PC-3 (cell line): ENCODE measurements at regions not wholly inside any gene's neighbourhood (a gene's known extent, or its start where the extent isn't known, plus 50 kb on each side); places are given as distances from the start of the nearest gene placed in this dataset.

ENCODE experiments used
- ATAC-seq: fragments of 200-7000 bp; cut with Tn5 transposase; 2 replicates; pipeline ENCODE4 v1.9.1; 2020; ENCODE audit warnings: mild to moderate bottlenecking, moderate library complexity
- BruUV-seq: library from RNA; stranded (reverse); fragments of 400-500 nt; replicated peaks from 2 replicates; lab custom pipeline; 2021; lab: Mats Ljungman, UMichigan
- CTCF ChIA-PET: fragments of 300-600 bp; sonication (Branson Sonifier 250); formaldehyde crosslinking; loops from one replicate; lab custom pipeline; 2022; ENCODE audit warnings: antibody characterized with exemption; lab: Charles Lee
- POLR2A ChIA-PET: fragments of 300-600 bp; sonication (Branson Sonifier 250); formaldehyde crosslinking; loops from one replicate; lab custom pipeline; 2022; ENCODE audit warnings: antibody characterized with exemption; ENCODE audit not compliant: unreplicated experiment; lab: Charles Lee
- DNase-seq: peaks from one replicate; pipeline ENCODE4 v3.0.0-alpha.2; 2015
- H2AFZ ChIP-seq: fragments of 300-600 bp; sonication (generic); 2 replicates; pipeline ENCODE4 v1.6.0; 2016; ENCODE audit warnings: antibody characterized with exemption, low read length
- H3F3A ChIP-seq: fragments of 300-600 bp; sonication (generic); one replicate; pipeline ENCODE4 v1.6.0; 2017; ENCODE audit warnings: antibody characterized with exemption, low read length, control low read depth, mild to moderate bottlenecking; ENCODE audit not compliant: unreplicated experiment
- H3K27ac ChIP-seq: fragments of 300-600 bp; sonication (generic); 2 replicates; pipeline ENCODE4 v1.5.1; 2016; ENCODE audit warnings: mild to moderate bottlenecking, low read length
- H3K27me3 ChIP-seq: fragments of 300-600 bp; sonication (generic); 2 replicates; pipeline ENCODE4 v1.6.1; 2016; ENCODE audit warnings: low read length, mixed read lengths
- H3K36me3 ChIP-seq: fragments of 300-600 bp; sonication (generic); 2 replicates; pipeline ENCODE4 v1.6.1; 2016; ENCODE audit warnings: low read depth, mixed run types, low read length, mixed read lengths
- H3K4me1 ChIP-seq: fragments of 300-600 bp; sonication (generic); 2 replicates; pipeline ENCODE4 v1.5.1; 2016; ENCODE audit warnings: low read length; ENCODE audit not compliant: insufficient read depth
- H3K4me2 ChIP-seq: fragments of 300-600 bp; sonication (generic); 2 replicates; pipeline ENCODE4 v1.6.0; 2016; ENCODE audit warnings: low read length
- H3K4me3 ChIP-seq: fragments of 300-600 bp; sonication (generic); 2 replicates; pipeline ENCODE4 v1.5.1; 2016; ENCODE audit warnings: mild to moderate bottlenecking, low read length, mixed read lengths
- H3K79me2 ChIP-seq: fragments of 300-600 bp; sonication (generic); 2 replicates; pipeline ENCODE4 v1.6.1; 2017; ENCODE audit warnings: low read length, mixed read lengths
- H3K9ac ChIP-seq: fragments of 300-600 bp; sonication (generic); 2 replicates; pipeline ENCODE4 v1.6.0; 2016; ENCODE audit warnings: mild to moderate bottlenecking, low read length
- H3K9me2 ChIP-seq: fragments of 300-600 bp; sonication (generic); replicated peaks from 2 replicates; pipeline ENCODE4 v1.6.1; 2016; ENCODE audit warnings: mixed run types, low read length, mixed read lengths
- H3K9me3 ChIP-seq: fragments of 300-600 bp; sonication (generic); 2 replicates; pipeline ENCODE4 v1.6.1; 2016; ENCODE audit warnings: low read length, mixed read lengths
- H4K20me1 ChIP-seq: fragments of 300-600 bp; sonication (generic); 2 replicates; pipeline ENCODE4 v1.6.1; 2016; ENCODE audit warnings: low read length, mixed read lengths
- CTCF ChIP-seq: fragments of 300-600 bp; sonication (generic); conservative IDR thresholded peaks from 2 replicates; pipeline ENCODE4 v1.5.1; 2017; ENCODE audit warnings: antibody characterized with exemption, low read depth, mild to moderate bottlenecking, low read length
- EZH2 ChIP-seq: fragments of 300-600 bp; sonication (generic); IDR thresholded peaks from one replicate; pipeline ENCODE4 v1.6.1; 2017; ENCODE audit warnings: antibody characterized with exemption, mild to moderate bottlenecking, low read length; ENCODE audit not compliant: unreplicated experiment
- EZH2phosphoT487 ChIP-seq: fragments of 300-600 bp; sonication (generic); IDR thresholded peaks from 2 replicates; pipeline ENCODE4 v1.6.1; 2018; ENCODE audit warnings: mild to moderate bottlenecking, antibody characterized with exemption, low read length, borderline replicate concordance
- intact Hi-C: fragments of 100-400 bp; cut with micrococcal nuclease; formaldehyde crosslinking; loops from 2 replicates; pipeline ENCODE4 v1.9.0; 2023

- ChIA-PET CTCF (no interaction called here), POLR2A (no interaction called here)
- Histone ChIP-seq H3K9me2 (no peaks in the 10 kb centered on the region), H3K4me3 (no peak overlapping the region), H3K79me2 (no peaks in the 10 kb centered on the region), H3K4me2 (no peak overlapping the region), H3K27me3 (no peaks in the 10 kb centered on the region), H3K9me3 (no peaks in the 10 kb centered on the region), H3K36me3 (no peaks in the 10 kb centered on the region), H2AFZ (no peak overlapping the region), H3F3A (no peaks in the 10 kb centered on the region), H3K4me1 (no peaks in the 10 kb centered on the region), H4K20me1 (no peaks in the 10 kb centered on the region), H3K27ac (no peak overlapping the region), H3K9ac (no peak overlapping the region)
- ATAC-seq (no peak), DNase-seq (no peak)
- intact Hi-C loops = no loop called here
- TF ChIP-seq EZH2 (no peak), CTCF (no peak), EZH2phosphoT487 (no peak)
- BruUV-seq = no TSS peak
Measured at GRCh38 chr2:234326694-234327093, 170.2 kb downstream of the ARL4C start.

GRCh38 chr2:234324116-234324515, 172.8 kb downstream of the ARL4C start:
- POLR2A ChIA-PET = no interaction called here
- TF ChIP-seq EZH2 (no peak), EZH2phosphoT487 (no peak), CTCF (no peak)
- no peaks in the 10 kb centered on the region for H3F3A ChIP-seq
- ATAC-seq (no peak), DNase-seq (no peak)
- BruUV-seq = no TSS peak
- H3K4me2 ChIP-seq = no peak overlapping the region
- H4K20me1 ChIP-seq = no peaks in the 10 kb centered on the region
- no peaks in the 10 kb centered on the region for H3K9me2 ChIP-seq
- H3K4me1 ChIP-seq = no peaks in the 10 kb centered on the region
- no peaks in the 10 kb centered on the region for H3K36me3 ChIP-seq
- H3K9ac ChIP-seq = no peak overlapping the region
- CTCF ChIA-PET = no interaction called here
- H3K27ac ChIP-seq = no peak overlapping the region
- H3K27me3 ChIP-seq = no peaks in the 10 kb centered on the region
- no peak overlapping the region for H2AFZ ChIP-seq
- no peak overlapping the region for H3K4me3 ChIP-seq
- H3K9me3 ChIP-seq = no peaks in the 10 kb centered on the region
- H3K79me2 ChIP-seq = no peaks in the 10 kb centered on the region
- intact Hi-C loops = no loop called here

- no peaks in the 10 kb centered on the region for H3K9me2 ChIP-seq
- H3K4me3 ChIP-seq = no peak overlapping the region
- no peak overlapping the region for H3K4me2 ChIP-seq
- H3K9ac ChIP-seq = no peak overlapping the region
- no peaks in the 10 kb centered on the region for H3K36me3 ChIP-seq
- no TSS peak for BruUV-seq
- intact Hi-C loops = no loop called here
- CTCF ChIA-PET = interaction anchor here (0.7 kb wide), 1 partner anchor 33 kb away, joined by 5 read pairs; no protein-coding TSS in a partner anchor
- no peaks in the 10 kb centered on the region for H3K9me3 ChIP-seq
- H4K20me1 ChIP-seq = no peaks in the 10 kb centered on the region
- no peak for TF ChIP-seq CTCF
- TF ChIP-seq EZH2 = no peak
- no peak for TF ChIP-seq EZH2phosphoT487
- no peaks in the 10 kb centered on the region for H3K4me1 ChIP-seq
- H3K27ac ChIP-seq = no peak overlapping the region
- no peak for ATAC-seq
- no peaks in the 10 kb centered on the region for H3F3A ChIP-seq
- POLR2A ChIA-PET = no interaction called here
- no peak for DNase-seq
- H3K79me2 ChIP-seq = no peaks in the 10 kb centered on the region
- H2AFZ ChIP-seq = no peak overlapping the region
- H3K27me3 ChIP-seq = no peaks in the 10 kb centered on the region
Measured at GRCh38 chr2:234322766-234323465, 174.0 kb downstream of the ARL4C start.
